Activated CD8-positive, alpha-beta T cell treated with anti-CD3 and anti-CD28 coated beads for 36 hours (primary cell): ENCODE measurements at regions not wholly inside any gene's neighbourhood (a gene's known extent, or its start where the extent isn't known, plus 50 kb on each side); places are given as distances from the start of the nearest gene placed in this dataset.
"Not testable (repeated sequence)": the region's sequence is repeated elsewhere in the genome, so short reads cannot be mapped to it uniquely, and the experiment has no call there.

Experiments used
- ATAC-seq: fragments of 200-7000 bp; cut with Tn5 transposase; one replicate; pipeline ENCODE4 v1.10.0; 2021; ENCODE audit warnings: mild to moderate bottlenecking, moderate library complexity
- CTCF ChIA-PET: fragments of 350-600 bp; sonication (Branson Sonifier 250); formaldehyde crosslinking; loops from one replicate; lab custom pipeline; 2021; ENCODE audit warnings: antibody characterized with exemption; lab: Charles Lee
- POLR2A ChIA-PET: fragments of 350-600 bp; sonication (Branson Sonifier 250); formaldehyde crosslinking; loops from one replicate; lab custom pipeline; 2021; ENCODE audit warnings: antibody characterized with exemption; lab: Charles Lee
- DNase-seq: peaks from one replicate; pipeline ENCODE4 v3.0.0-alpha.2; 2020
- H3K27ac Mint-ChIP-seq: one replicate; pipeline ENCODE4 v1.8.0; 2021; ENCODE audit warnings: mild to moderate bottlenecking, mixed read lengths
- H3K27me3 Mint-ChIP-seq: one replicate; pipeline ENCODE4 v1.8.0; 2021; ENCODE audit warnings: mixed read lengths
- H3K36me3 Mint-ChIP-seq: one replicate; pipeline ENCODE4 v1.8.0; 2021; ENCODE audit warnings: low read depth, mixed read lengths
- H3K4me1 Mint-ChIP-seq: one replicate; pipeline ENCODE4 v1.8.0; 2021; ENCODE audit warnings: low read depth, mixed read lengths
- H3K4me3 Mint-ChIP-seq: one replicate; pipeline ENCODE4 v1.8.0; 2021; ENCODE audit warnings: mild to moderate bottlenecking, moderate library complexity, mixed read lengths
- H3K9me3 Mint-ChIP-seq: one replicate; pipeline ENCODE4 v1.8.0; 2021; ENCODE audit warnings: mixed read lengths
- CTCF ChIP-seq: fragments of 200-600 bp; IDR thresholded peaks from one replicate; pipeline ENCODE4 v1.8.0; 2022; ENCODE audit warnings: antibody characterized with exemption, mild to moderate bottlenecking
- intact Hi-C: fragments of 100-400 bp; cut with micrococcal nuclease; formaldehyde crosslinking; loops from one replicate; pipeline ENCODE4 v1.10.0; 2022

- Mint-ChIP-seq H3K27me3 (no peaks in the 10 kb centered on the region), H3K36me3 (no peaks in the 10 kb centered on the region), H3K9me3 (peaks cover 10% of the 10 kb centered on the region), H3K4me1 (no peaks in the 10 kb centered on the region), H3K27ac (no peak overlapping the region), H3K4me3 (no peak overlapping the region)
- CTCF ChIA-PET: no interaction called here
- DNase-seq: no peak
- POLR2A ChIA-PET: no interaction called here
- no peak for TF ChIP-seq CTCF
- intact Hi-C loops: no loop called here
- ATAC-seq: no peak
Measured at GRCh38 chr5:105630803-105631202, 2039.9 kb downstream of the EFNA5 start.

- no peaks in the 10 kb centered on the region for H3K4me1 Mint-ChIP-seq
- CTCF ChIA-PET: no interaction called here
- no peak for TF ChIP-seq CTCF
- DNase-seq (no peak), ATAC-seq (no peak)
- H3K4me3 Mint-ChIP-seq: no peak overlapping the region
- peaks cover 4% of the 10 kb centered on the region for H3K9me3 Mint-ChIP-seq
- intact Hi-C loops: no loop called here
- POLR2A ChIA-PET: no interaction called here
- H3K36me3 Mint-ChIP-seq: no peaks in the 10 kb centered on the region
- H3K27me3 Mint-ChIP-seq: no peaks in the 10 kb centered on the region
- no peak overlapping the region for H3K27ac Mint-ChIP-seq
Measured at GRCh38 chr5:105619725-105620124, 2051.0 kb downstream of the EFNA5 start.

GRCh38 chr5:105617436-105618215 lies 2053.1 kb downstream of the EFNA5 start:
- Mint-ChIP-seq H3K27ac (no peak overlapping the region), H3K4me3 (no peak overlapping the region), H3K9me3 (peaks cover 2% of the 10 kb centered on the region), H3K36me3 (no peaks in the 10 kb centered on the region), H3K4me1 (no peaks in the 10 kb centered on the region), H3K27me3 (no peaks in the 10 kb centered on the region)
- CTCF ChIA-PET: no interaction called here
- no peak for ATAC-seq
- intact Hi-C loops: no loop called here
- POLR2A ChIA-PET: no interaction called here
- no peak for DNase-seq
- no peak for TF ChIP-seq CTCF

GRCh38 chr5:105616599-105616998 lies 2054.0 kb upstream of the NUDT12 start:
- POLR2A ChIA-PET: interaction anchor here (0.5 kb wide), 1 partner anchor 1043 kb away, joined by 3 read pairs; no protein-coding TSS in a partner anchor
- no peaks in the 10 kb centered on the region for H3K27me3 Mint-ChIP-seq
- H3K4me3 Mint-ChIP-seq: no peak overlapping the region
- no peak for DNase-seq
- H3K36me3 Mint-ChIP-seq: no peaks in the 10 kb centered on the region
- TF ChIP-seq CTCF: no peak
- no peak overlapping the region for H3K27ac Mint-ChIP-seq
- H3K9me3 Mint-ChIP-seq: peaks cover 2% of the 10 kb centered on the region
- CTCF ChIA-PET: no interaction called here
- intact Hi-C loops: no loop called here
- H3K4me1 Mint-ChIP-seq: no peaks in the 10 kb centered on the region
- ATAC-seq: no peak

GRCh38 chr5:105602406-105602805 lies 2039.8 kb upstream of the NUDT12 start:
- CTCF ChIA-PET, intact Hi-C loops, DNase-seq, H3K4me1 Mint-ChIP-seq, POLR2A ChIA-PET, ATAC-seq, H3K4me3 Mint-ChIP-seq, H3K27me3 Mint-ChIP-seq, H3K27ac Mint-ChIP-seq, H3K36me3 Mint-ChIP-seq: not testable (repeated sequence)
- H3K9me3 Mint-ChIP-seq: peaks cover 26% of the 10 kb centered on the region
